HG03159 (cell line): ENCODE measurements at regions not wholly inside any gene's neighbourhood (a gene's known extent, or its start where the extent isn't known, plus 50 kb on each side); places are given as distances from the start of the nearest gene placed in this dataset.

Experiments
- ATAC-seq: cut with Tn5 transposase; IDR thresholded peaks from one replicate; pipeline ENCODE4 v1.9.1; 2021; ENCODE audit warnings: mild to moderate bottlenecking, moderate library complexity; ENCODE audit not compliant: unreplicated experiment

GRCh38 chr1:235925016-235925415 is 58.3 kb upstream of the LYST start:
- ATAC-seq: no peak

GRCh38 chr1:235923466-235924021 is 56.8 kb upstream of the LYST start:
- no peak for ATAC-seq

GRCh38 chr1:235920596-235921375 is 54.1 kb upstream of the LYST start:
- no peak for ATAC-seq

DNA sequence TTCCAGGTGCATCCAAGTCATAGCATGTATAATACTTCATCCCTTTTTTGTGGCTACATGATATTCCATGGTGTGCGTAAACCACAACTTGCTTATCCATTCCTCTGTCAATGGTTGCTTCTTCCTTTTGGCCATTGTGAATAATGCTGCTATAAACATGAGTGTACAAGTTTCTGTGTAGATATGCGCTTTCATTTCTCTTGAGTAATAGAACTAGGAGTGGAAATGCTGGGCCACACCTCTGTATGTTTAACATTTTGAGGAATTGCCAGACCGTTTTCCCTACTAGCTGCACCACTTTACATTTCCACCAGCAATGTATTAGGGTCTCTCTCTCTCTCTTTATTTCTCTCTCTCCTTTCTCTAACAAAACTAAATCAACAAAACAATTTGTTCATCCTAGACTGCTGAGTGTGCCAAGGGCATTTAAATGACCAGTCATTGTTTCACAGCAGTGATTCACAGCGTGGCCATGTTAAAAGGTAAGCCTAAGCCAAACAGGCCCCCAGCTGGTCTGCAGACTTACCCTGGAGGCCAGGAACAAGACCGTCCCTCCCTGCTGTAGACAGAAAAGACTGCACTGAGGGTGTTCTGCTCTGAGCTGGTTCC is 53.2 kb upstream of the LYST start:
- ATAC-seq: no peak

DNA sequence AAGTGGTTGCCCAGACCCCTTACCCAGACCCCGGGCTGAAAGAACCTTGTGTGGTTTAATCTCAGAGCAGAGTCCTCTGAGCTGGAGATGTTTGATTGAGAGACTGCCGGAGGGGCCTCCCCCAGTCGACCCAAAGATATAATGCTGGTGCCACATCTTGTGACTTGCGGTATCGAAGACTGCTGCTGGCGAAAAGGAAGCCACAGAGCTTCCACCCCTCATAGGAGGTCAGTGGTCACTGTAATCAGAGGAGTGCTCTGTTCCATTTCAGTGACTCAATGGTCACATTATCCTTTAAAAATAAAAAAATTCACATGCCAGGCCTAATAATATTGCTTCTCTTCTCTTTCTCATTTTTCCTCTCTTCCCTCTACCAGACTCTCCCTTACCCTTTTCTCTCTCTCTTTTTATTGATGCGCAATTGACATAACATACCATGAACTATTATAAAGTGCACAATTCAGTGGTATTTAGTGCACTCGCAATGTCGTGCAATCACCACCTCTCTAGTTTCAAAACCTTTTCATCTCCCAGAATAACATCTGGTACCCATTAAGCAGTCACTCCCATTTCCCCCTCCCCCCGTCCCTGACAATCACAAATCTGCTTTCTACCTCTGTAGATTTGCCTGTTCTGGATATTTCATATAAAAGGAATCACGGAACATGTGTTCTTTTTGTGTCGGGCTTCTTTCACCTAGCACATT is 52.6 kb upstream of the LYST start:
- no peak for ATAC-seq

- no peak for ATAC-seq
Observed at GRCh38 chr1:235918465-235918864, 51.8 kb upstream of the LYST start.

GRCh38 chr1:235918032-235918431 is 51.3 kb upstream of the LYST start:
- no peak for ATAC-seq

DNA sequence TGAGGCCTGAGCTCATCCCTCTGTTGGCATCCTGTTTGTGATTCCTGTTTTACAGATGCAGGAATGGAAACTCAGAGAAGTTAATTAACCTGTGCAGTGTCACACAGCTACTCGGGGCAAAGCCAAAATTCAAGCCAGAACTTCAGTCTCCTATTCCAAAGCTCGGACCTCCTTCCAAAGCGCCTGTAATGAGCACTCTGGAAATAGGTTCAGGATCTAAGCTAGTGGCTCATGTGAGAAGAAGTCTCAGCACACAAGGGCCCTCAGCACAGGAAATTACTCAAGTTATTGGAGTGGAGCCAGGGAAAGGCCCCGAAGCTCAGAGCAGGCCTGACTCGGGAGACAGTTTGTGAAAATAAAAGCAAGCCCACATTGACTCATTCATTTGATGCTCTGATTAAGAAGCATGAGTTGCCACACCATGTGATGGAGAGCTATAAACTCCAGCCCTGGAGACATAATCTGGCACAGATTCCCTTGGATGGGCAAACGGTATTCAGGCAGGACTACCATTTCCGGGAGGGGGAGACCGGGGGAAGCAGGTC is 50.6 kb upstream of the LYST start:
- peak; percentile 87 for ATAC-seq
